Lower lobe of right lung (tissue), 2 donors: ENCODE measurements at regions not wholly inside any gene's neighbourhood (a gene's known extent, or its start where the extent isn't known, plus 50 kb on each side); places are given as distances from the start of the nearest gene placed in this dataset.

Source experiments
- ATAC-seq, 2 donors: fragments of 200-7000 bp; cut with Tn5 transposase; one replicate each; pipeline ENCODE4 v1.9.1; 2020 to 2022; ENCODE audit warnings: mild to moderate bottlenecking in 2 of 2, moderate library complexity in 2 of 2
- DNase-seq: peaks from one replicate; pipeline ENCODE4 v3.0.0-alpha.2; 2020
- H3K27ac ChIP-seq: fragments of 200-600 bp; one replicate; pipeline ENCODE4 v1.8.0; 2022
- H3K27me3 ChIP-seq: fragments of 200-600 bp; one replicate; pipeline ENCODE4 v1.8.0; 2022; ENCODE audit warnings: low read depth
- H3K36me3 ChIP-seq: fragments of 200-600 bp; one replicate; pipeline ENCODE4 v1.8.0; 2022; ENCODE audit warnings: mild to moderate bottlenecking
- H3K4me1 ChIP-seq: fragments of 200-600 bp; one replicate; pipeline ENCODE4 v1.8.0; 2022
- H3K4me3 ChIP-seq: fragments of 200-600 bp; one replicate; pipeline ENCODE4 v1.8.0; 2022; ENCODE audit warnings: mild to moderate bottlenecking
- H3K9me3 ChIP-seq: fragments of 200-600 bp; one replicate; pipeline ENCODE4 v1.8.0; 2022
- intact Hi-C: fragments of 100-400 bp; cut with DNase I; formaldehyde crosslinking; loops from one replicate; pipeline ENCODE4 v1.11.0; 2022
- TF ChIP-seq, protein P1 (sequence below): fragments of 200-600 bp; IDR thresholded peaks from one replicate; pipeline ENCODE4 v1.8.0; 2022; ENCODE audit warnings: antibody characterized with exemption, mild to moderate bottlenecking
- donor health status: DM: no; HTN: yes; CAD: no; lungs with severe emphysema.

DNA sequence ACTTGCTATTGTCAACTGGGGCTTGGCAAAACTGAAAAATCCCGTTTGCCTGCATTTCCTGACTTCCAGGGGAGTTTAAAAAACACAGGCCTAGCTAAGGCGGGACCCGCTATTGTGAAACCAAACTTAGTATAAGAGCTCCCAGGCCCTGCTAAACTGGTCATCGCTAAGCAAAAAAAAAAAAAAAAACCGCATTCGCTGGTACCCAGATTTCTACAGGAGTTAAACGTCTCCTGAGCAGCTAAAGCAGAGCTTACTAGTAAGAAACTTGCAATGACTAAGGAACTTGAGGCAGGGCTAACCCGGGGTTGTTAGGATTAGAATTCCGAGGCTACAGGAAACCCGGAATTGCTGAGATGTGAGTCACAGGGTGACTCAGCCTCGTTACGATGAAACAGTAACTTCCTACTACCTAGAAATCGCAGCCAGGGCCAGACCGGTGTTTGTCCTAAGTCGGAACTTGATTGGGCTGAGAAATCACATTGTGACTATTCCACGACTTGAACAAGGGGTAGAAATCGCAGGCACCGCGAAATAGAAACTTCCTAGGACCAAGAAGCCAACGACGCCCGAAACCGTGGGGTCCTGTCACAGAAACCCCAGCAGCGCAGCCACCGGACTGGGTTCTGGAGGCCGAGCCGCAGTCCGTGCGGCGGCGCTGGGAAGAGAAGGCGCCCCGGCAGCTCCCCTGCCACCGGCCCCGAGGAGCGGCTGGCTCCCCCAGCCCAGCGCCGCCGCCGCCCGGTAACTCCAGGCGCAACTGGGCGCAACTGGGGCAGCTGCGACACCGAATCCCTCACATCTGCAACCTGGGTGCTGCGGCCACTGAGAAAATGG, 89.4 kb downstream of the ANXA2R start:
- TF ChIP-seq, protein P1, sequence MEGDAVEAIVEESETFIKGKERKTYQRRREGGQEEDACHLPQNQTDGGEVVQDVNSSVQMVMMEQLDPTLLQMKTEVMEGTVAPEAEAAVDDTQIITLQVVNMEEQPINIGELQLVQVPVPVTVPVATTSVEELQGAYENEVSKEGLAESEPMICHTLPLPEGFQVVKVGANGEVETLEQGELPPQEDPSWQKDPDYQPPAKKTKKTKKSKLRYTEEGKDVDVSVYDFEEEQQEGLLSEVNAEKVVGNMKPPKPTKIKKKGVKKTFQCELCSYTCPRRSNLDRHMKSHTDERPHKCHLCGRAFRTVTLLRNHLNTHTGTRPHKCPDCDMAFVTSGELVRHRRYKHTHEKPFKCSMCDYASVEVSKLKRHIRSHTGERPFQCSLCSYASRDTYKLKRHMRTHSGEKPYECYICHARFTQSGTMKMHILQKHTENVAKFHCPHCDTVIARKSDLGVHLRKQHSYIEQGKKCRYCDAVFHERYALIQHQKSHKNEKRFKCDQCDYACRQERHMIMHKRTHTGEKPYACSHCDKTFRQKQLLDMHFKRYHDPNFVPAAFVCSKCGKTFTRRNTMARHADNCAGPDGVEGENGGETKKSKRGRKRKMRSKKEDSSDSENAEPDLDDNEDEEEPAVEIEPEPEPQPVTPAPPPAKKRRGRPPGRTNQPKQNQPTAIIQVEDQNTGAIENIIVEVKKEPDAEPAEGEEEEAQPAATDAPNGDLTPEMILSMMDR = no peak

DNA sequence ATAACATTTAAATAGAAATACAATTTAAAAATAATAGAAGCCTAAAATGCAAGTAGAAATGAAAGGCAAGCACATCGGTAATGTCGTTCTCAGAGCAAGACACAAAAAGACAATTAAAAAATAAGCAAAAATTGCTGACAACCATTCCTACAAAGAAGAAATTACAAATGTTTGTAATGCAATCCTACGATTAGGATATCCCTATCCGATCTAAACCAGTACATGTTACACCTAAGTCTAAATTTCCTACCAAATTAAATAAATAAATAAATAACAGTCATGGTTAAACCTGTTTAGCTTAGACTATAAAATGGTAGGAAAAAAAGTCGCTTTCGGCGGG, 90.0 kb downstream of the ANXA2R start:
- Histone ChIP-seq H3K36me3 (no peaks in the 10 kb centered on the region), H3K27me3 (peaks cover 92% of the 10 kb centered on the region), H3K4me1 (peaks cover 32% of the 10 kb centered on the region), H3K9me3 (peaks cover 7% of the 10 kb centered on the region), H3K4me3 (peak overlapping the region; percentile 56), H3K27ac (peak overlapping the region; percentile 94)
- DNase-seq = no peak
- no peak for ATAC-seq
- intact Hi-C loops = loop anchor here (5.0 kb wide), 1 partner anchor 42 kb away; no protein-coding TSS in a partner anchor
- TF ChIP-seq, protein P1 = no peak

More for the DNA sequence above, 89.4 kb downstream of the ANXA2R start:
- H3K4me3 ChIP-seq = peak overlapping the region; percentile 56
- H3K27ac ChIP-seq = peak overlapping the region; percentile 94
- intact Hi-C loops = loop anchor here (5.0 kb wide), 1 partner anchor 42 kb away; no protein-coding TSS in a partner anchor
- H3K4me1 ChIP-seq = peaks cover 32% of the 10 kb centered on the region
- ATAC-seq = peak; percentile 88 to 91
- peaks cover 87% of the 10 kb centered on the region for H3K27me3 ChIP-seq
- no peaks in the 10 kb centered on the region for H3K36me3 ChIP-seq
- peak; percentile 72 for DNase-seq
- H3K9me3 ChIP-seq = peaks cover 7% of the 10 kb centered on the region

DNA sequence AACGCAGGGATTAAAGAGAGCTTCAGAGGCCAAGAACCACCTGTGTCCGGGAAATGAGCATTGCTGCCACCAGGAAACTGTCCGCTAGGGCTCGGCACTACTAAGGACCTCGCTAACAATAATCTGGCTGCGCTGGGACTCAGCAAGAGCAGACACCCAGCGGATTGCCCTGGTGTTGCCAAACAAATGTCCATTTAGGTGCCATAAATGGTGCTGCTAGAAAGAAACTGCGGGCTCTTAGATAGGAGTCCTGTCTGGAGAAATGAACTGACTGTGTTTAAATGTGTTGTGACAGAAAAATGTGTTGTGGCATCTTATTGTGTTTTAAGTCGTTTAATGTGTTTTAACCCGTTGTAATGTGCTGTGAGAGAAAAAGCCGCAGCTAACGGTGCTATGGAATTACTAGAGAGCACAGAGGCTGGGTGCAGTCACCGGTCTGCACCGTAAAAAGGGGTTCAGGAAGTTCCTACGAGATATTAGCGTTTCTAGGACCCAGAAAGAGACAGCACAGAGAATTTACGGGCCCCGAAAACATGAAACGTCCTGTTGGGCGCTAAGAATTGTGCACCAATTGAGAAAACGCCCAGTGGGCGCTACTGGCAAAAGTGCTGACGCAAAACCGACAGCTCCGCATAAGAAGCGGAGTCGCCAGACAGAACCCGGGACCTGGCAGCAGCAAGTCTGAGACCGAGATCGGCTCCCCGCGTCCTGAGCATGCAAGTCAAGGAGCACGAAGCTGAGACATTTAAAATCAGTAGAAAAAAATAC, 90.6 kb downstream of the ANXA2R start:
- peaks cover 6% of the 10 kb centered on the region for H3K9me3 ChIP-seq
- H3K27ac ChIP-seq = peak overlapping the region; percentile 94
- H3K36me3 ChIP-seq = no peaks in the 10 kb centered on the region
- H3K27me3 ChIP-seq = peaks cover 92% of the 10 kb centered on the region
- H3K4me3 ChIP-seq = peak overlapping the region; percentile 56
- H3K4me1 ChIP-seq = peaks cover 32% of the 10 kb centered on the region
- ATAC-seq (peak; percentile 46 to 69), DNase-seq (peak; percentile 82)
- intact Hi-C loops = loop anchor here (5.0 kb wide), 1 partner anchor 43 kb away; no protein-coding TSS in a partner anchor
- TF ChIP-seq, protein P1 = peak; percentile 51

DNA sequence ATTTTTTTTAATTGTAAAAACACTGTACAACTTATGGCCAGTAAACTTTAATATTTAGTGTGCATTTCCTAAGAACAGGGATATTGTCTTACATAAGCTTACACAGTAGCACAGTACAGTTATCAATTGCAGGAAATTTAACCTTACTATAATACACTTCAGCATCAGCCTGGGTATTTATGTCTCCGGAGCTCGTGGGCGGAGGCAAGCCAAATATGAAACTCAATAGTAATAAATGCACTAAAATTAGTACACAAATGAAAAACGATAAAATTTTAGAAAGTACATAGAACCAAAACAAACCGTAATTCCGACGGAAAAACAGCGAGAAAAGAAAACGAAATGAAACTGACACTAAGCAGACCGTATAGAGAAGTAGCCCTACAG, 91.2 kb downstream of the ANXA2R start:
- peaks cover 35% of the 10 kb centered on the region for H3K4me1 ChIP-seq
- DNase-seq (no peak), ATAC-seq (no peak)
- intact Hi-C loops = no loop called here
- peaks cover under 1% of the 10 kb centered on the region for H3K9me3 ChIP-seq
- TF ChIP-seq, protein P1 = no peak
- peak overlapping the region; percentile 56 for H3K4me3 ChIP-seq
- peak overlapping the region; percentile 94 for H3K27ac ChIP-seq
- H3K27me3 ChIP-seq = peaks cover 92% of the 10 kb centered on the region
- H3K36me3 ChIP-seq = no peaks in the 10 kb centered on the region

DNA sequence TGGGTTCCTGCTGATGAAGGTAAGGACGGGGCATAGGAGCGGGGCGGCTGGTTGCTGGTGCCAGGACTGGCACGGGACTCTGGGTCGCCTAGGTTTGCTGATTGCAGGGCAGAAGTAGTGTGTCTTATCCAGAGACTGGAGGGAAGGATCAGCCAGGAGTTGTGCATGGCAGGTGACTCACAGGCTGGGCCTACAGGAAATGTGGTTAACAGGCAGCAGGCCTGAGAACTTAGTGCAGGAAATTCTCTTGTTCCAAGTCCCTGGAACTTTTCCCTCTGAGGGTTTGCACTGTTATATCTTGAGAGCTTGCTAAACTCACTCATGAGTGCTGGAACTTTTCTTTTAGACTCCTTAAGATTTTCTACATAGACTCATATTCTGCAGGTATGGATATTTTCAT, 95.1 kb downstream of the ANXA2R start:
- H3K4me3 ChIP-seq = no peak overlapping the region
- H3K9me3 ChIP-seq = no peaks in the 10 kb centered on the region
- ATAC-seq (no peak), DNase-seq (no peak)
- peaks cover 73% of the 10 kb centered on the region for H3K27me3 ChIP-seq
- intact Hi-C loops = no loop called here
- TF ChIP-seq, protein P1 = no peak
- H3K27ac ChIP-seq = no peak overlapping the region
- no peaks in the 10 kb centered on the region for H3K36me3 ChIP-seq
- peaks cover 12% of the 10 kb centered on the region for H3K4me1 ChIP-seq
